H9 (cell line): ENCODE measurements at regions not wholly inside any gene's neighbourhood (a gene's known extent, or its start where the extent isn't known, plus 50 kb on each side); places are given as distances from the start of the nearest gene placed in this dataset.

ENCODE experiments used
- DNase-seq: peaks from one replicate; pipeline ENCODE4 v3.0.0-alpha.2; 2017
- H2AFZ ChIP-seq: one replicate; pipeline ENCODE4 v1.6.1; 2013; ENCODE audit warnings: mild to moderate bottlenecking, low read length, control low read depth, moderate library complexity
- H2AK5ac ChIP-seq: 2 replicates; pipeline ENCODE4 v1.6.1; 2013; ENCODE audit warnings: low read length, control low read depth, mixed read lengths; ENCODE audit not compliant: insufficient read length
- H2BK120ac ChIP-seq: one replicate; pipeline ENCODE4 v1.6.1; 2013; ENCODE audit warnings: low read depth, mild to moderate bottlenecking, low read length, control low read depth, inconsistent platforms; ENCODE audit not compliant: poor library complexity, severe bottlenecking
- H2BK12ac ChIP-seq: 2 replicates; pipeline ENCODE4 v1.6.1; 2013; ENCODE audit warnings: low read length, control low read depth, mixed read lengths, low read depth; ENCODE audit not compliant: insufficient read length
- H2BK15ac ChIP-seq: 2 replicates; pipeline ENCODE4 v1.6.1; 2013; ENCODE audit warnings: low read depth, low read length, control low read depth
- H2BK20ac ChIP-seq: one replicate; pipeline ENCODE4 v1.6.1; 2013; ENCODE audit warnings: low read depth, mild to moderate bottlenecking, low read length, control low read depth, inconsistent platforms; ENCODE audit not compliant: poor library complexity, severe bottlenecking
- H2BK5ac ChIP-seq: 2 replicates; pipeline ENCODE4 v1.6.1; 2013; ENCODE audit warnings: low read length, control low read depth, mixed read lengths; ENCODE audit not compliant: insufficient read length
- H3K14ac ChIP-seq: 2 replicates; pipeline ENCODE4 v1.6.1; 2013; ENCODE audit warnings: low read length, control low read depth; ENCODE audit not compliant: insufficient read depth
- H3K18ac ChIP-seq: 2 replicates; pipeline ENCODE4 v1.6.1; 2013; ENCODE audit warnings: low read depth, mild to moderate bottlenecking, mixed read lengths, low read length, control low read depth; ENCODE audit not compliant: insufficient read length
- H3K23ac ChIP-seq: 2 replicates; pipeline ENCODE4 v1.6.1; 2013; ENCODE audit warnings: low read length, control low read depth, mixed read lengths, low read depth; ENCODE audit not compliant: insufficient read length
- H3K23me2 ChIP-seq: 2 replicates; pipeline ENCODE4 v1.6.1; 2013; ENCODE audit warnings: low read depth, mild to moderate bottlenecking, mixed read lengths, low read length, control low read depth; ENCODE audit not compliant: insufficient read length, poor library complexity, severe bottlenecking
- H3K27ac ChIP-seq: 2 replicates; pipeline ENCODE4 v1.5.1; 2013; ENCODE audit warnings: low read length, control low read depth, mixed read lengths, low read depth; ENCODE audit not compliant: insufficient read length
- H3K27me3 ChIP-seq: 2 replicates; pipeline ENCODE4 v1.6.1; 2013; ENCODE audit warnings: low read length, control low read depth, inconsistent platforms; ENCODE audit not compliant: insufficient read depth
- H3K4ac ChIP-seq: 2 replicates; pipeline ENCODE4 v1.6.1; 2013; ENCODE audit warnings: low read depth, mild to moderate bottlenecking, control low read depth, inconsistent platforms, low read length, moderate library complexity
- H3K4me1 ChIP-seq: 2 replicates; pipeline ENCODE4 v1.6.1; 2013; ENCODE audit warnings: low read length, control low read depth, inconsistent platforms; ENCODE audit not compliant: insufficient read depth
- H3K4me2 ChIP-seq: 2 replicates; pipeline ENCODE4 v1.6.1; 2013; ENCODE audit warnings: low read length, control low read depth, mixed read lengths; ENCODE audit not compliant: insufficient read length, insufficient read depth
- H3K56ac ChIP-seq: 2 replicates; pipeline ENCODE4 v1.6.1; 2013; ENCODE audit warnings: low read depth, mild to moderate bottlenecking, mixed read lengths, low read length, control low read depth; ENCODE audit not compliant: insufficient read length
- H3K79me1 ChIP-seq: 2 replicates; pipeline ENCODE4 v1.6.1; 2013; ENCODE audit warnings: low read depth, mild to moderate bottlenecking, moderate library complexity, low read length, control low read depth, inconsistent platforms; ENCODE audit not compliant: insufficient read depth, poor library complexity, severe bottlenecking
- H3K79me2 ChIP-seq: 2 replicates; pipeline ENCODE4 v1.6.1; 2013; ENCODE audit warnings: low read length, control low read depth, inconsistent platforms; ENCODE audit not compliant: insufficient read depth
- H3K9ac ChIP-seq: 2 replicates; pipeline ENCODE4 v1.6.1; 2013; ENCODE audit warnings: low read length, control low read depth, mixed read lengths; ENCODE audit not compliant: insufficient read length; ENCODE audit errors: extremely low read depth
- H3K9me3 ChIP-seq: one replicate; pipeline ENCODE4 v1.6.1; 2013; ENCODE audit warnings: low read depth, low read length, inconsistent platforms; ENCODE audit not compliant: control insufficient read depth
- H3T11ph ChIP-seq: one replicate; pipeline ENCODE4 v1.6.1; 2013; ENCODE audit warnings: mild to moderate bottlenecking, low read length, control low read depth, inconsistent platforms
- H4K20me1 ChIP-seq: one replicate; pipeline ENCODE4 v1.6.1; 2013; ENCODE audit not compliant: control insufficient read depth, insufficient read length, insufficient read depth
- H4K5ac ChIP-seq: 2 replicates; pipeline ENCODE4 v1.6.1; 2013; ENCODE audit warnings: low read depth, mild to moderate bottlenecking, mixed read lengths, low read length, control low read depth; ENCODE audit not compliant: insufficient read length
- H4K8ac ChIP-seq: replicated peaks from 2 replicates; pipeline ENCODE4 v1.6.1; 2013; ENCODE audit warnings: low read length, control low read depth, mixed read lengths, low read depth; ENCODE audit not compliant: insufficient read length
- H4K91ac ChIP-seq: 2 replicates; pipeline ENCODE4 v1.6.1; 2013; ENCODE audit warnings: low read depth, mild to moderate bottlenecking, moderate library complexity, mixed read lengths, low read length, control low read depth; ENCODE audit not compliant: insufficient read length
- H3K27ac Mint-ChIP-seq, 3 experiments: 2 replicates in 2 of 3; 3 replicates in 1 of 3; pipeline ENCODE4 v1.8.0; 2020 to 2021; ENCODE audit warnings: mixed read lengths in 3 of 3, mild to moderate bottlenecking in 1 of 3, moderate library complexity in 1 of 3
- H3K27me3 Mint-ChIP-seq: 2 replicates; pipeline ENCODE4 v1.8.0; 2021; ENCODE audit warnings: low read depth, mild to moderate bottlenecking, moderate library complexity, mixed read lengths
- H3K36me3 Mint-ChIP-seq, 3 experiments: 2 replicates in 2 of 3; 3 replicates in 1 of 3; pipeline ENCODE4 v1.8.0; 2020 to 2021; ENCODE audit warnings: low read depth in 3 of 3, mixed read lengths in 3 of 3; ENCODE audit not compliant: insufficient read depth in 1 of 3
- H3K4me1 Mint-ChIP-seq, 2 experiments: 2 replicates each; pipeline ENCODE4 v1.8.0; 2020; ENCODE audit warnings: mixed read lengths in 2 of 2
- H3K4me3 Mint-ChIP-seq, 2 experiments: 2 replicates in 1 of 2; 3 replicates in 1 of 2; pipeline ENCODE4 v1.8.0; 2020 to 2021; ENCODE audit warnings: mild to moderate bottlenecking in 2 of 2, mixed read lengths in 2 of 2, moderate library complexity in 1 of 2
- H3K9me3 Mint-ChIP-seq, 2 experiments: 2 replicates in 1 of 2; 3 replicates in 1 of 2; pipeline ENCODE4 v1.8.0; 2020; ENCODE audit warnings: mild to moderate bottlenecking in 2 of 2, mixed read lengths in 2 of 2, moderate library complexity in 1 of 2
- WGBS: extraction: QIAGEN DNeasy Blood & Tissue Kit; methylation state at CpG from one replicate; pipeline ENCODE4 v1.1.7; 2013; ENCODE audit warnings: missing lambda C conversion rate, low lambda C conversion rate, mixed read lengths; ENCODE audit not compliant: insufficient read length; ENCODE audit errors: extremely low coverage; 5-methylcytosine and 5-hydroxymethylcytosine counted together
- TF ChIP-seq, protein P1 (sequence below): fragments of 200-600 bp; sonication (generic); conservative IDR thresholded peaks from 3 replicates; pipeline ENCODE4 v1.8.0; 2021; ENCODE audit warnings: antibody characterized with exemption, mild to moderate bottlenecking

GRCh38 chr14:22409006-22409405 is 180.0 kb downstream of the DAD1 start:
- Histone ChIP-seq H3K14ac (no peak overlapping the region), H3K9ac (no peak overlapping the region), H3K4ac (no peak overlapping the region), H3K27me3 (no peaks in the 10 kb centered on the region), H3K79me2 (no peaks in the 10 kb centered on the region), H4K8ac (no peak overlapping the region), H3K23ac (no peak overlapping the region), H4K91ac (no peak overlapping the region), H3K56ac (no peak overlapping the region), H2AFZ (no peak overlapping the region), H2BK20ac (no peak overlapping the region), H2BK15ac (no peak overlapping the region), H3K4me1 (0 out of 2 replicates have a peak, but pooled peaks cover 3% of the 10 kb centered on the region), H3K9me3 (no peaks in the 10 kb centered on the region), H4K5ac (no peak overlapping the region), H2BK12ac (no peak overlapping the region), H3K79me1 (no peaks in the 10 kb centered on the region), H3K23me2 (no peaks in the 10 kb centered on the region), H2BK5ac (no peak overlapping the region), H2AK5ac (no peak overlapping the region), H2BK120ac (no peak overlapping the region), H3K18ac (no peak overlapping the region), H3T11ph (no peak overlapping the region), H3K27ac (no peak overlapping the region), H4K20me1 (no peaks in the 10 kb centered on the region), H3K4me2 (no peak overlapping the region)
- no CpG with 5 or more reads among the region's 3 CpGs for WGBS
- H3K27me3 Mint-ChIP-seq, result no peaks in the 10 kb centered on the region
- no peak overlapping the region for H3K4me3 Mint-ChIP-seq
- TF ChIP-seq, protein P1, sequence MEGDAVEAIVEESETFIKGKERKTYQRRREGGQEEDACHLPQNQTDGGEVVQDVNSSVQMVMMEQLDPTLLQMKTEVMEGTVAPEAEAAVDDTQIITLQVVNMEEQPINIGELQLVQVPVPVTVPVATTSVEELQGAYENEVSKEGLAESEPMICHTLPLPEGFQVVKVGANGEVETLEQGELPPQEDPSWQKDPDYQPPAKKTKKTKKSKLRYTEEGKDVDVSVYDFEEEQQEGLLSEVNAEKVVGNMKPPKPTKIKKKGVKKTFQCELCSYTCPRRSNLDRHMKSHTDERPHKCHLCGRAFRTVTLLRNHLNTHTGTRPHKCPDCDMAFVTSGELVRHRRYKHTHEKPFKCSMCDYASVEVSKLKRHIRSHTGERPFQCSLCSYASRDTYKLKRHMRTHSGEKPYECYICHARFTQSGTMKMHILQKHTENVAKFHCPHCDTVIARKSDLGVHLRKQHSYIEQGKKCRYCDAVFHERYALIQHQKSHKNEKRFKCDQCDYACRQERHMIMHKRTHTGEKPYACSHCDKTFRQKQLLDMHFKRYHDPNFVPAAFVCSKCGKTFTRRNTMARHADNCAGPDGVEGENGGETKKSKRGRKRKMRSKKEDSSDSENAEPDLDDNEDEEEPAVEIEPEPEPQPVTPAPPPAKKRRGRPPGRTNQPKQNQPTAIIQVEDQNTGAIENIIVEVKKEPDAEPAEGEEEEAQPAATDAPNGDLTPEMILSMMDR, result no peak
- no peaks in the 10 kb centered on the region for H3K9me3 Mint-ChIP-seq
- no peak for DNase-seq
- no peaks in the 10 kb centered on the region for H3K36me3 Mint-ChIP-seq
- peak overlapping the region in 1 of 3 experiments; percentile 53; a peak in 1 of 7 replicates for H3K27ac Mint-ChIP-seq
- H3K4me1 Mint-ChIP-seq, result peaks cover 7% of the 10 kb centered on the region in 2 experiments
